ENCODE measurements at regions not wholly inside any gene's neighbourhood (a gene's known extent, or its start where the extent isn't known, plus 50 kb on each side); places are given as distances from the start of the nearest gene placed in this dataset.

GRCh38 chr15:95940431-95940985, 390.0 kb upstream of the NR2F2 start:
- DNase-seq (ENCODE audit: insufficient read length, low spot score) (no peak), FAIRE-seq (no peak)

DNA sequence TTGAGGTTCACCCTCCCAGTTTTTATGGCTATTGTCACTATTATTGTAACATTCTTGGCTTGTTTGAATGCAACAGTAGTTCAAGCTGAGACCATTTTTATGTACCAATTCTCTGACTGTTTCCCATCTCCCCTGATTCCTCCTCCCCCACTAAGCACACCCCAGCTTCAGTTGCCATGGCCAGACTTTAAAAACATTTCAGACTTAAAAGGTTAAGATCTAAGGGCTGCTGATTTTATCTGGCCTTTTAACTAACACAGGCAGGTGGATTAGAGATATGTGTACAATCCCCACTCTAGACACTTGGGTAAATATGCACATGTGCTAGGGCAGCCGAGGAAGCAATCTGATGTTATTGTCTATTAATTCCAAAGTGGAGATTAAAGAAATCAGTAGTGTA, 386.3 kb upstream of the NR2F2 start:
- FAIRE-seq, result no peak
- DNase-seq (ENCODE audit: insufficient read length, low spot score), result no peak

- DNase-seq (ENCODE audit: insufficient read length, low spot score) (no peak), FAIRE-seq (no peak)
These were observed 385.7 kb upstream of the NR2F2 start for GRCh38 chr15:95944661-95945255.

- no peak for DNase-seq (ENCODE audit: insufficient read length, low spot score)
- no peak for FAIRE-seq
These were observed 384.3 kb upstream of the NR2F2 start for GRCh38 chr15:95946241-95946640.

DNA sequence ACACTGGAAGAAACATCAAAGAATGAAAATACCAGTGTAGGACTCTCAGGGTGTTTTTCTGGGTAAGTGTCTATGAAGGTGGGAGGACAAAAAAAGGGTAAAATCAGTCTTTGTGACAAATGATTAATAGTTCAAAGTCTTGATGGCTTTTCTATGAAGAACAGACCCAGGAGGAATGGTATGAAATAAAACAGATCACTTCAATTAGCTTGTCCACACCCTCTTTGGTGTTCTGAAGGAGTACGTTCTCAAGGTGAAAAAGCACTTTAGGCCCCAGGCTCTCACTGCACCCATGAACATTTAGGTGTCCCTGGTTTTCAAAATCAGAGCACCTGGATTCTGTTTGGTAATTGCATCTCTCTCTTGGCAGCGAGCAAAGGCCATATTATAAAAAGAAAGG, 383.6 kb upstream of the NR2F2 start:
- DNase-seq (ENCODE audit: insufficient read length, low spot score) (no peak), FAIRE-seq (no peak)

- DNase-seq (ENCODE audit: insufficient read length, low spot score) (no peak), FAIRE-seq (no peak)
These were observed 382.1 kb upstream of the NR2F2 start for GRCh38 chr15:95948411-95948810.

DNA sequence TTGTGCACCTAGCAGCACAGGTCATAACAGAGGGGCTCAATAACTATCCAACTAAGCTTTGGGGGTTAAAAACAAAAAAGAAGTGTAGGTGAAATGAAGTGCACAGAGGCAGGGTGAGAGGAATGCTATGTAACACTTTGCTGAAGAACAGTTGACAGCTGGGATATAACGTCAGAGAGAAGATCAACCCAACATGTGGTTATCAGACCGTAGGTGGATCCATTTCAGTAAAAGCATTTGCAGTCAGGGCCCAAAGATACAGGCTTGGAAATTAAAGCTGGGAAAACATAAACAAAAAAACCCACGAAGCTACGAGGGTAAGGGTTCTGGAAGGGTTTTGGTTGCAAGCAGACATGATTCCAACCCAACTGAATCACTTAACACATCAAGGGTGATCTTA, 377.5 kb upstream of the NR2F2 start:
- DNase-seq (ENCODE audit: insufficient read length, low spot score) (no peak), FAIRE-seq (no peak)

GRCh38 chr15:95957861-95958260, 372.6 kb upstream of the NR2F2 start:
- no peak for FAIRE-seq

DNA sequence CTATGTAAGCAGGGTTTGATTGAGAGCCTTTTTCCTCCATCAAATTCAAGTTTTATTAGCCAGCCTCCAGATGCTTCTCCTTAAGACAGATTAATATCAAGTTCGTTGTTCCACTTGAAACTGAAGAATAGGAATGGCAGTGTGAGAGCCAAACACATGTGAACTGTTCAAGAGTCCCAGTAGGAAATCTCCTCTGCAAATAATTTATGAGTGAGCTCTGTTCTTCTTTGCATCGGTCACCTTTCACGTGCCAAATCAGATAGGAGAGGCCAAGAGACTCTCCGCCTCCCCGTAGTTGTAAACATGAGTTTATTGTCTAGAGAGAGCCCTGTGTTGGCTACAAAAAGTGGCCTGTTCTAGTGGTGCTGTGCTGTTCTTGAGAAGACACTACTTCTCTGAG, 372.1 kb upstream of the NR2F2 start:
- no peak for FAIRE-seq
- DNase-seq (ENCODE audit: insufficient read length, low spot score), result no peak

More at GRCh38 chr15:95957861-95958260, 372.6 kb upstream of the NR2F2 start:
- DNase-seq (ENCODE audit: insufficient read length, low spot score), result no peak

- DNase-seq (ENCODE audit: insufficient read length, low spot score) (no peak), FAIRE-seq (no peak)
These were observed 361.6 kb upstream of the NR2F2 start for GRCh38 chr15:95968856-95969255.

GRCh38 chr15:95970326-95970725, 360.2 kb upstream of the NR2F2 start:
- FAIRE-seq (no peak), DNase-seq (ENCODE audit: insufficient read length, low spot score) (no peak)

DNA sequence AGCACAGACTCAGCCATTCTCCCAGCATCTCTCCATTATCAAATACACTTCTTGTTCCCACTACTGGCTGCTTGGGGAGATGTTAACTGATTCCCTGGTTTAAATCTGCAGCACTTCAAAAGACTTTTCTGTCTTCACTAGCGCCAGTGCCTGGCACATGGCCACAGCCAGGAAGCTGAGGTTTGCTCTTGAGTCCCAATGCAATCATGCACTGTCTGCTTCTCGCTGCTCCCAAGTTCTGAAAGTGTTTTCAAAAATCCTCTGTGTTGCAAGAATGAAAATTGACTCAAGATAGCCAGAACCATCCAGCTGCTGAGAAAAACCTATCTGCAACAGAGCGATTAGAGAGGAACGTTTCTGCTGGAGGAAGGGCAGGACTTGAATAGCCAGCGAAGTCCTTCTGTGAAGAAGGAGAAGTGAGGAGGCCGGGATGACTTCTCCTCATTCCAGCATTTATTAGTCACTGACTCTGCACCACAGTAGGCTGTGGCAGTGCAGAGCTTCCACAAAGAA, 358.4 kb upstream of the NR2F2 start:
- no peak for FAIRE-seq
- DNase-seq (ENCODE audit: insufficient read length, low spot score), result no peak

GRCh38 chr15:95972812-95973211, 357.7 kb upstream of the NR2F2 start:
- DNase-seq (ENCODE audit: insufficient read length, low spot score), result no peak
- FAIRE-seq, result no peak

GRCh38 chr15:95973566-95974256, 356.8 kb upstream of the NR2F2 start:
- FAIRE-seq (no peak), DNase-seq (ENCODE audit: insufficient read length, low spot score) (no peak)

GRCh38 chr15:95975212-95975611, 355.3 kb upstream of the NR2F2 start:
- no peak for FAIRE-seq
- no peak for DNase-seq (ENCODE audit: insufficient read length, low spot score)

GRCh38 chr15:95979286-95979685, 351.2 kb upstream of the NR2F2 start:
- DNase-seq (ENCODE audit: insufficient read length, low spot score) (no peak), FAIRE-seq (no peak)

GRCh38 chr15:95981209-95981608, 349.3 kb upstream of the NR2F2 start:
- no peak for DNase-seq (ENCODE audit: insufficient read length, low spot score)
- FAIRE-seq, result no peak

GRCh38 chr15:95987299-95987698, 343.2 kb upstream of the NR2F2 start:
- no peak for FAIRE-seq
- DNase-seq (ENCODE audit: insufficient read length, low spot score), result no peak

DNA sequence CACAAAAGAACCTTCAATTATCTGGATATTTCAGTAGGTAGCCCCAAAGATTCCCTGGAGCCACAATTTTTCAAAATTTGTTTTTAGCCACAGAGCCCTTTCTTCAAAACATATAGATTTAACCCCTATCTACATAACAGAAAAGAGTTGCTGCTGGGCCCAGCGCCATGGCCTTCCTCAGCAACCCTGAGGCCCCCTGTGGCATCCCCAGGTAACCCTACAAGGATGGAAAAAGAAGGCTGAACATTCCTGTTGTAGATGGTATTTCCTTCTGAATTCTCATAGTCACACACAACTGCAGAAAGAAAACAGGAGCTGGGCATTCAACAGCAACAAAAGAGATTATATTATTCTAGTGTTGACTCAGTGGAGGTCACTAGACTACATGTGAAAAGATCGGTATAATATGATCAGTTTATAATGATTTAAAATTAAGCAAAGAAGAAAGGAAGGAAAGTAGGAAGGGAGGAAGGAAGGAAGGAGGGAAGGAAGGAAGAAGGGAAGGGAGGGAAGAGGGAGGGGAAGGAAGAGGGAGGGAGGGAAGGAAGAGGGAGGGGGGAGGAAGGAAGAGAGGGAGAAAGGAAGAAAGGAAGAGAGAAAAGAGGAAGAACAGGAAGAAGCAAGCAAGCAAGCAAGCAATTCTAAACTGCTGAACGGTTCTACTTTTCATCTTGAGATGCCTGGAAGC, 342.5 kb upstream of the NR2F2 start:
- DNase-seq (ENCODE audit: insufficient read length, low spot score), result no peak
- FAIRE-seq, result no peak

DNA sequence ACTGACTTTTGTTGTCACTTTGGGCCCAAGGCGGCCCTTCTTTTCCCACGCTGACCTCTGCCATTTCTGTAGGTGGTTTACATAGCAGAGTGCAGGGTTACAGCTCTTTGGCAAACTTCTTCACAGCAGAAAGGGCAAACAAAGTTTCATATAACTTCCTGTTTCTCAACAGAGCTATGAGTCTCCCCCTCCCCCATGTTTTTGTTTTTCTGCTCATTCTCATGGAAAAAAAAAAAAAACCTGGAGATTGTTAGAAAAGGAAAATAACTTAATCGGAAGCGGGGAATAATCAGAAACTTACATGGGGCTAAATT, 342.0 kb upstream of the NR2F2 start:
- peak; percentile 9 for DNase-seq (ENCODE audit: insufficient read length, low spot score)
- no peak for FAIRE-seq

DNA sequence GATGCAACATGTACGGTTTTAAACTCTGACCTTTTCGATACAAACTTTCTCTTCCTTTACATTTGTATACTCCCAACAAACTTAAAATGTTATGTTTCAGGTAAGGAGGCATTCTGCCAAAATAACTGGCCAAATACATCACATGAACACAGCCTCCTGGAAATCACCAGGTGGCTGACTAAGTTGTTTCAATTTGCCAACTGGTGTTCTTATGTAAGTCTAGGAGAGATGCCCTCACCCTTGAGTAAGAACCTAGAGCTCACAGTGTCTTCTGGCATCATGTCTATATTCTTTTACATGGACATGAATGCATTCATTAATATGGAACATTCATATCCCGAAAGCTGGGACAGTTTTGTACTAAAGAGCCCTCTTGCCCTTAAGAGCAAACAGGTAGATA, 341.1 kb upstream of the NR2F2 start:
- FAIRE-seq (no peak), DNase-seq (ENCODE audit: insufficient read length, low spot score) (no peak)

DNA sequence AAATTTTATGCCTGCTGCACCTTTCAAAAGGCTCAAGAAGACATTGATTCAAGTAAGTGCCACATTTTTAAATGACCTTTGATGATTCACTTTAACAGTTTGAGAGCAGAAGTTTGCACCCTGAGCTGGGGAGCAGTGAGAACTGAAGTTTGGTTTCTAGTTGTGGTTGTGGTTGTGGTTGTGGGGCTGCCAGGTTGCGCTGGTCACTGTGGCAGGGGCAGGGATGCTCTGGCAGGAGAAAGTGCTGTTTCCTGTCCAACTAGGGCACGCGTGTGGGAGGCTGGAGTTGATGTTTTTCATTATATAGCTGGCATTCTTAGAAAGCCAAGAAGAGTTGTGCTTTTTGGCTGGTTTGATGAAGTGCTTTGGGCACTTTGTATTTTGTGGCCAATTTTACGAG, 339.7 kb upstream of the NR2F2 start:
- no peak for FAIRE-seq

More for the DNA sequence above, 339.7 kb upstream of the NR2F2 start:
- DNase-seq (ENCODE audit: insufficient read length, low spot score), result no peak
